Nephron progenitor cell (in vitro differentiated cells): ENCODE measurements at regions not wholly inside any gene's neighbourhood (a gene's known extent, or its start where the extent isn't known, plus 50 kb on each side); places are given as distances from the start of the nearest gene placed in this dataset.
"Not testable (repeated sequence)": the region's sequence is repeated elsewhere in the genome, so short reads cannot be mapped to it uniquely, and the experiment has no call there.

Experiments used
- DNase-seq: peaks from one replicate; pipeline ENCODE4 v3.0.0; 2021
- H3K27ac Mint-ChIP-seq: 2 replicates; pipeline ENCODE4 v1.8.0; 2021; ENCODE audit warnings: mild to moderate bottlenecking, moderate library complexity, mixed read lengths
- H3K27me3 Mint-ChIP-seq: 2 replicates; pipeline ENCODE4 v1.8.0; 2021; ENCODE audit warnings: mild to moderate bottlenecking, low read depth, mixed read lengths; ENCODE audit not compliant: poor library complexity
- H3K36me3 Mint-ChIP-seq: 2 replicates; pipeline ENCODE4 v1.8.0; 2021; ENCODE audit warnings: low read depth, mixed read lengths
- H3K4me1 Mint-ChIP-seq: 2 replicates; pipeline ENCODE4 v1.8.0; 2021; ENCODE audit warnings: mixed read lengths
- H3K4me3 Mint-ChIP-seq: 2 replicates; pipeline ENCODE4 v1.8.0; 2021; ENCODE audit warnings: mild to moderate bottlenecking, moderate library complexity, mixed read lengths
- H3K9me3 Mint-ChIP-seq: 2 replicates; pipeline ENCODE4 v1.8.0; 2021; ENCODE audit warnings: mild to moderate bottlenecking, moderate library complexity, mixed read lengths
- CTCF ChIP-seq: fragments of 200-600 bp; sonication (generic); IDR thresholded peaks from 2 replicates; pipeline ENCODE4 v1.5.0; 2021; ENCODE audit warnings: antibody characterized with exemption

GRCh38 chr2:8247905-8248622 is 433.8 kb upstream of the ID2 start:
- no peak overlapping the region for H3K4me3 Mint-ChIP-seq
- H3K36me3 Mint-ChIP-seq, result peaks cover 12% of the 10 kb centered on the region
- no peak for TF ChIP-seq CTCF
- H3K27me3 Mint-ChIP-seq, result peaks cover 10% of the 10 kb centered on the region
- no peak overlapping the region for H3K27ac Mint-ChIP-seq
- peaks cover 6% of the 10 kb centered on the region for H3K4me1 Mint-ChIP-seq
- DNase-seq, result no peak
- H3K9me3 Mint-ChIP-seq, result peaks cover 54% of the 10 kb centered on the region

GRCh38 chr2:8248623-8248957 is 433.3 kb upstream of the ID2 start:
- peaks cover 12% of the 10 kb centered on the region for H3K36me3 Mint-ChIP-seq
- no peak for DNase-seq
- no peak for TF ChIP-seq CTCF
- H3K4me3 Mint-ChIP-seq, result no peak overlapping the region
- H3K4me1 Mint-ChIP-seq, result peaks cover 11% of the 10 kb centered on the region
- no peak overlapping the region for H3K27ac Mint-ChIP-seq
- H3K9me3 Mint-ChIP-seq, result peaks cover 49% of the 10 kb centered on the region
- H3K27me3 Mint-ChIP-seq, result peaks cover 10% of the 10 kb centered on the region

DNA sequence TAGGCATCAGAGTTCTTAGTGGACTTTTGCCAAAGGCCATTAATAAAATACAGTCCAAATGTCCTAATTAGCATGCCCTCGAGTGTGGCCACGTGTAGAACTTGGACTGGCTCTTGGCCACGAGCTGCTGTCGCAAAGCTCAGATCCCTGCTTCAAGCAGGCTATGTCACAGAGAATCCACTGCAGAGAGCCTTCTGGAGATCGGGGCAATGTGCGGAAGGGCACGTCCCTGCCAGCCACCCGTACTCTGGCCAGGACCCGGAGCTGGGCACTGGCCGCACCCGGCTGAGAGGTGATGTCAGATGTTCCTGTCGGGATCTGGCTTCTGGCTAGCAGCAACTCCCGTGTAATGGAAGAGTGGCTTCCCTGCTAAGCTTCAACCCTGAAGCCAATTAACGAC is 432.7 kb upstream of the ID2 start:
- H3K27ac Mint-ChIP-seq, result no peak overlapping the region
- peaks cover 12% of the 10 kb centered on the region for H3K36me3 Mint-ChIP-seq
- peaks cover 17% of the 10 kb centered on the region for H3K4me1 Mint-ChIP-seq
- H3K4me3 Mint-ChIP-seq, result no peak overlapping the region
- peaks cover 44% of the 10 kb centered on the region for H3K9me3 Mint-ChIP-seq
- TF ChIP-seq CTCF, result no peak
- no peak for DNase-seq
- peaks cover 10% of the 10 kb centered on the region for H3K27me3 Mint-ChIP-seq

GRCh38 chr2:8249769-8250168 is 432.1 kb upstream of the ID2 start:
- TF ChIP-seq CTCF, result no peak
- Mint-ChIP-seq H3K4me3 (no peak overlapping the region), H3K9me3 (peaks cover 38% of the 10 kb centered on the region), H3K27me3 (peaks cover 8% of the 10 kb centered on the region), H3K4me1 (peaks cover 22% of the 10 kb centered on the region), H3K27ac (no peak overlapping the region), H3K36me3 (peaks cover 10% of the 10 kb centered on the region)
- no peak for DNase-seq

DNA sequence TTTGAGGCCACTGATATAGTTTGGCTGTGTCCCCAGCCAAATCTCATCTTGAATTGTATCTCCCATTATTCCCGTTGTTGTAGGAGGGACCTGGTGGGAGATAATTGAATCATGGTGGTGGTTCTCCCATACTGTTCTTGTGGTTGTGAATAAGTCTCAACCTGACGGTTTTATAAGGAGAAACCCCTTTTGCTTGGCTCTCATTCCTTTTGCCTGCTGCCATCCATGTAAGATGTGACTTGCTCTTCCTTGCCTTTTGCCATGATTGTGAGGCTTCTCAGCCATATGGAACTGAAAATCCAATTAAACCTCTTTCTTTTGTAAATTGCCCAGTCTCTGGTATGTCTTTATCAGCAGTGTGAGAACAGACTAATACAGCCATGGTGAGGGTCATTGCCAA is 431.6 kb upstream of the ID2 start:
- peaks cover 24% of the 10 kb centered on the region for H3K4me1 Mint-ChIP-seq
- not testable (repeated sequence) for H3K27ac Mint-ChIP-seq, DNase-seq, H3K27me3 Mint-ChIP-seq, H3K36me3 Mint-ChIP-seq, H3K4me3 Mint-ChIP-seq
- peaks cover 32% of the 10 kb centered on the region for H3K9me3 Mint-ChIP-seq

DNA sequence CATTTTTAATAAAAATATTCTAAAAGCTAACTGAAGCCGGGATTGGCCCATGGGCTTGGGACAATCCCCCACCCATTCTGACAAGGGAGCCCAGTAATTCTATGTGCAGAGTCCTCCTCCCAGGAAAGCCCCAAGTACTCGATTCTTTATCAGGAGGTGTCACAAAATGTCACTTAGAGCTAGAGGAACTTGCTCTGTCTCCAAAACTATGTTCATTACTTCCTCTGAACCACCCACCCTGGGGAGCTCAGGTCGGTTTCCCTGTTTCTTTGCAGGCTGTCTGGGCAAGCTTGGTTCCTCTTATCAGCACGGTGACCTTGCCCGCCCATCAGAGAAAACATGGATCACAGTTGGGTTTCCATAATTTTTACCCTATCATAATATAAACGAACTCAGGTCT is 430.6 kb upstream of the ID2 start:
- Mint-ChIP-seq H3K27ac (no peak overlapping the region), H3K27me3 (peaks cover 7% of the 10 kb centered on the region), H3K9me3 (peaks cover 24% of the 10 kb centered on the region), H3K4me1 (peaks cover 24% of the 10 kb centered on the region), H3K36me3 (peaks cover 8% of the 10 kb centered on the region), H3K4me3 (no peak overlapping the region)
- no peak for TF ChIP-seq CTCF
- no peak for DNase-seq
